ENCODE measurements at regions not wholly inside any gene's neighbourhood (a gene's known extent, or its start where the extent isn't known, plus 50 kb on each side); places are given as distances from the start of the nearest gene placed in this dataset.

- Histone ChIP-seq H3K27me3 (ENCODE audit: insufficient read depth) (no peaks in the 10 kb centered on the region), H3K4me2 (no peak overlapping the region), H3K36me3 (replicated peaks in 1 of 2; ENCODE audit: control insufficient read depth in 1 of 2, insufficient read depth in 2 of 2, low read length in 1 of 2) (no peaks in the 10 kb centered on the region), H3K4me3 (ENCODE audit: low read depth in 2 of 2, low read length in 1 of 2) (no peak overlapping the region), H4K20me1 (ENCODE audit: insufficient read depth) (no peaks in the 10 kb centered on the region), H3F3A (replicated peaks; ENCODE audit: insufficient read depth) (no peaks in the 10 kb centered on the region), H3K9ac (no peak overlapping the region), H3K9me3 (no peaks in the 10 kb centered on the region), H3K9me2 (no peaks in the 10 kb centered on the region), H2AFZ (ENCODE audit: low read depth) (no peak overlapping the region), H3K79me2 (ENCODE audit: insufficient read depth) (no peaks in the 10 kb centered on the region), H3K4me1 (ENCODE audit: control insufficient read depth in 1 of 2, insufficient read depth in 2 of 2, low read depth in 1 of 2, low read length in 1 of 2) (no peaks in the 10 kb centered on the region; a peak in 1 of 4 replicates), H3K27ac (ENCODE audit: low read depth in 2 of 2, low read length in 1 of 2) (no peak overlapping the region)
- ChIA-PET CTCF (interaction anchor here (1.7 to 1.9 kb wide), 2 partner anchors 29 to 34 kb away, joined by 4 to 6 read pairs; no protein-coding TSS in a partner anchor), POLR2A (no interaction called here)
- WGBS (ENCODE audit: low lambda C conversion rate), result 53% methylated on average over 3 of the region's 3 CpGs
- TF ChIP-seq NRF1 (IDR thresholded peaks at IDR 0.05; ENCODE audit: low read depth, low read length) (no peak), TEAD4 (IDR thresholded peaks at IDR 0.05; ENCODE audit: borderline replicate concordance, insufficient read depth) (no peak), RXRA (IDR thresholded peaks at IDR 0.05; ENCODE audit: borderline replicate concordance, low read depth) (no peak), NFIC (IDR thresholded peaks at IDR 0.05; ENCODE audit: borderline replicate concordance) (no peak), MXI1 (IDR thresholded peaks at IDR 0.05; ENCODE audit: low read depth, low read length) (no peak), SMC3 (IDR thresholded peaks at IDR 0.05; ENCODE audit: low read depth, low read length) (no peak), GATA2 (CRISPR knock-in tag; IDR thresholded peaks at IDR 0.05) (no peak)
- peak; percentile 9 for DNase-seq
Observed at GRCh38 chr2:217684431-217685254, 318.2 kb downstream of the TNS1 start.

GRCh38 chr2:217683106-217683870 lies 319.5 kb downstream of the TNS1 start:
- no peaks in the 10 kb centered on the region for H4K20me1 ChIP-seq (ENCODE audit: insufficient read depth)
- H3K9me2 ChIP-seq, result no peaks in the 10 kb centered on the region
- H3K79me2 ChIP-seq (ENCODE audit: insufficient read depth), result no peaks in the 10 kb centered on the region
- H2AFZ ChIP-seq (ENCODE audit: low read depth), result no peak overlapping the region
- no peak overlapping the region for H3K4me3 ChIP-seq (ENCODE audit: low read depth in 2 of 2, low read length in 1 of 2)
- no peaks in the 10 kb centered on the region for H3F3A ChIP-seq (replicated peaks; ENCODE audit: insufficient read depth)
- no peak for DNase-seq
- H3K9ac ChIP-seq, result no peak overlapping the region
- POLR2A ChIA-PET, result no interaction called here
- H3K36me3 ChIP-seq (replicated peaks in 1 of 2; ENCODE audit: control insufficient read depth in 1 of 2, insufficient read depth in 2 of 2, low read length in 1 of 2), result no peaks in the 10 kb centered on the region
- H3K27me3 ChIP-seq (ENCODE audit: insufficient read depth), result no peaks in the 10 kb centered on the region
- no peaks in the 10 kb centered on the region; a peak in 1 of 4 replicates for H3K4me1 ChIP-seq (ENCODE audit: control insufficient read depth in 1 of 2, insufficient read depth in 2 of 2, low read depth in 1 of 2, low read length in 1 of 2)
- CTCF ChIA-PET, result interaction anchor here (0.6 to 1.9 kb wide), 5 partner anchors 30 to 828 kb away, joined by 3 to 6 read pairs (median 3); no protein-coding TSS in a partner anchor
- 37% methylated on average over 1 of the region's 1 CpG for WGBS (ENCODE audit: low lambda C conversion rate)
- H3K27ac ChIP-seq (ENCODE audit: low read depth in 2 of 2, low read length in 1 of 2), result no peak overlapping the region
- TF ChIP-seq FOXM1 (IDR thresholded peaks at IDR 0.05; ENCODE audit: low read depth), result no peak
- no peak for TF ChIP-seq NRF1 (IDR thresholded peaks at IDR 0.05; ENCODE audit: low read depth, low read length)
- TF ChIP-seq GABPA (IDR thresholded peaks at IDR 0.05; ENCODE audit: low read depth), result no peak
- TF ChIP-seq SMC3 (IDR thresholded peaks at IDR 0.05; ENCODE audit: low read depth, low read length), result no peak
- TF ChIP-seq NFIC (IDR thresholded peaks at IDR 0.05; ENCODE audit: borderline replicate concordance), result no peak
- no peak for TF ChIP-seq EP300 (IDR thresholded peaks at IDR 0.05; ENCODE audit: borderline replicate concordance in 1 of 2, low read depth in 1 of 2, low read length in 1 of 2)
- no peak for TF ChIP-seq ZBTB33 (IDR thresholded peaks at IDR 0.05; ENCODE audit: borderline replicate concordance, low read depth)
- TF ChIP-seq RFX5 (IDR thresholded peaks at IDR 0.05; ENCODE audit: low read length), result no peak
- no peak for TF ChIP-seq RXRA (IDR thresholded peaks at IDR 0.05; ENCODE audit: borderline replicate concordance, low read depth)
- H3K4me2 ChIP-seq, result no peak overlapping the region
- H3K9me3 ChIP-seq, result no peaks in the 10 kb centered on the region
